ENCODE measurements at regions not wholly inside any gene's neighbourhood (a gene's known extent, or its start where the extent isn't known, plus 50 kb on each side); places are given as distances from the start of the nearest gene placed in this dataset.

DNA sequence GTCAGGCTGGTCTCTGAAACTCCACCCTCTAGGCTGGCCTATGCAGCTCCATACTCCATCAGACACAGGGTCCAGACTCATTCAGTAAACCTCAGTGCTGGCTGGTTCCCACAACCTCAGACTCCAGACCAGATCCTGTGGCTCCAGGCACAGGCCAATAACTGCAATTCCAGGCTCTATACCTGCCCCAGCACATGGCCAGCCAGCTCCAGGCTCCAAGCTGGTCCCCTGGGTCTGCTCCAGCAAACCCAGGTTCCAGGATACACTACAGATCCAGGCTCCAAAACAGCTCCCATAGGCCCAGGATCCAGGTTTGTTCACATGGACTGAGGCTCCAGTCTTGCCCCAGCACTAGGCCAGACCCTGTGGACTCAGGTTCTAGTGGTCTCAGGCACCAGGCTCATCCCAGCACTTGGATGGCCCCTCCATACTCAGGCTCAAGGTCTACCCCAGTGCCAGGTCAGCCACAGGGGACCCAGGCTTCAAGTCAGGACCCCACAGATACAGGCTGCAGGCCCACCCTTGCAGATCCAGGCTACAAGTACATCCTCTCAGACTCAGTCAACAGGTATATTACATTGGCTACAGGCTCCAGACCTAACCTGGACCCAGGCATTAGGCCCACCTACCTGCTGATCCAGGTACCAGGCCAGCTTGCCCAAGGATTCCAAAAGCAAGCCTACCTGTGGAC, 117.6 kb upstream of the TMEM170B start:
- DNase-seq (ENCODE audit: low spot score) (no peak), FAIRE-seq (no peak), ATAC-seq (no peak; the same call in 2 of the 3 replicates)
- Histone ChIP-seq H3K4me1 (ENCODE audit: insufficient read depth, low read length) (peaks cover 74% of the 10 kb centered on the region), H3K4me2 (ENCODE audit: low read depth, low read length) (no peak overlapping the region), H2AFZ (ENCODE audit: low read length) (no peak overlapping the region), H4K20me1 (ENCODE audit: insufficient read depth, low read length) (no peaks in the 10 kb centered on the region), H3K79me2 (ENCODE audit: insufficient read depth, low read length) (no peaks in the 10 kb centered on the region), H3K27me3 (ENCODE audit: control insufficient read depth in 1 of 2, insufficient read depth in 2 of 2, low read length in 2 of 2) (no peaks in the 10 kb centered on the region), H3K9me3 (ENCODE audit: low read length) (no peaks in the 10 kb centered on the region), H3K27ac (ENCODE audit: extremely low read length, insufficient read depth, low read length) (no peak overlapping the region), H3K36me3 (replicated peaks in 1 of 2; ENCODE audit: control insufficient read depth in 1 of 2, insufficient read depth in 2 of 2, low read length in 2 of 2) (no peaks in the 10 kb centered on the region), H3K9ac (ENCODE audit: insufficient read depth, low read depth, low read length) (no peak overlapping the region), H3K4me3 (replicated peaks in 1 of 3; ENCODE audit: insufficient read depth in 1 of 3, low read depth in 2 of 3, low read length in 3 of 3) (no peak overlapping the region)
- in situ Hi-C loops (cut with HindIII; ENCODE audit: extremely low pct_ligation_motif_present, low pct_unique_long_range_greater_than_20kb) (no loop called here), intact Hi-C loops (cut with micrococcal nuclease; ENCODE audit: unreplicated experiment) (no loop called here)
- BruUV-seq (replicated peaks), result no TSS peak
- POLR2A ChIA-PET, result no interaction called here
- CTCF ChIA-PET (ENCODE audit: low intra/inter-chr PET ratio, low total read pairs), result no interaction called here
- TF ChIP-seq ZNF678 (CRISPR knock-in tag; IDR thresholded peaks at IDR 0.05) (no peak), RORA (CRISPR knock-in tag; IDR thresholded peaks at IDR 0.05) (no peak), FOXM1 (CRISPR knock-in tag; IDR thresholded peaks at IDR 0.05) (no peak), ZNF720 (CRISPR knock-in tag; IDR thresholded peaks at IDR 0.05) (no peak), ZFP37 (CRISPR knock-in tag; IDR thresholded peaks at IDR 0.05; ENCODE audit: borderline replicate concordance) (no peak), TCF7L2 (IDR thresholded peaks at IDR 0.05; ENCODE audit: low read depth, low read length) (no peak), POLR2AphosphoS2 (IDR thresholded peaks at IDR 0.05; ENCODE audit: low read depth, low read length) (no peak), TRIM24 (CRISPR knock-in tag; IDR thresholded peaks at IDR 0.05) (no peak), ZNF629 (CRISPR knock-in tag; conservative IDR thresholded peaks at IDR 0.05) (no peak), ZNF274 (CRISPR knock-in tag; IDR thresholded peaks at IDR 0.05) (0 out of 2 replicates have a peak, but pooled peaks have one; percentile 45), YY1 (IDR thresholded peaks at IDR 0.05; ENCODE audit: insufficient read depth, insufficient replicate concordance, low read depth, low read length) (no peak), KAT2B (IDR thresholded peaks at IDR 0.05; ENCODE audit: borderline replicate concordance, low read depth, low read length) (no peak), ZNF224 (CRISPR knock-in tag; IDR thresholded peaks at IDR 0.05) (no peak), ZNF781 (CRISPR knock-in tag; IDR thresholded peaks at IDR 0.05; ENCODE audit: borderline replicate concordance, not compliant biosample characterization) (no peak)
- TF ChIP-seq, protein P1, sequence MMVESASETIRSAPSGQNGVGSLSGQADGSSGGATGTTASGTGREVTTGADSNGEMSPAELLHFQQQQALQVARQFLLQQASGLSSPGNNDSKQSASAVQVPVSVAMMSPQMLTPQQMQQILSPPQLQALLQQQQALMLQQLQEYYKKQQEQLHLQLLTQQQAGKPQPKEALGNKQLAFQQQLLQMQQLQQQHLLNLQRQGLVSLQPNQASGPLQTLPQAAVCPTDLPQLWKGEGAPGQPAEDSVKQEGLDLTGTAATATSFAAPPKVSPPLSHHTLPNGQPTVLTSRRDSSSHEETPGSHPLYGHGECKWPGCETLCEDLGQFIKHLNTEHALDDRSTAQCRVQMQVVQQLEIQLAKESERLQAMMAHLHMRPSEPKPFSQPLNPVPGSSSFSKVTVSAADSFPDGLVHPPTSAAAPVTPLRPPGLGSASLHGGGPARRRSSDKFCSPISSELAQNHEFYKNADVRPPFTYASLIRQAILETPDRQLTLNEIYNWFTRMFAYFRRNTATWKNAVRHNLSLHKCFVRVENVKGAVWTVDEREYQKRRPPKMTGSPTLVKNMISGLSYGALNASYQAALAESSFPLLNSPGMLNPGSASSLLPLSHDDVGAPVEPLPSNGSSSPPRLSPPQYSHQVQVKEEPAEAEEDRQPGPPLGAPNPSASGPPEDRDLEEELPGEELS (CRISPR knock-in tag; IDR thresholded peaks at IDR 0.05), result no peak
- TF ChIP-seq, protein P2, sequence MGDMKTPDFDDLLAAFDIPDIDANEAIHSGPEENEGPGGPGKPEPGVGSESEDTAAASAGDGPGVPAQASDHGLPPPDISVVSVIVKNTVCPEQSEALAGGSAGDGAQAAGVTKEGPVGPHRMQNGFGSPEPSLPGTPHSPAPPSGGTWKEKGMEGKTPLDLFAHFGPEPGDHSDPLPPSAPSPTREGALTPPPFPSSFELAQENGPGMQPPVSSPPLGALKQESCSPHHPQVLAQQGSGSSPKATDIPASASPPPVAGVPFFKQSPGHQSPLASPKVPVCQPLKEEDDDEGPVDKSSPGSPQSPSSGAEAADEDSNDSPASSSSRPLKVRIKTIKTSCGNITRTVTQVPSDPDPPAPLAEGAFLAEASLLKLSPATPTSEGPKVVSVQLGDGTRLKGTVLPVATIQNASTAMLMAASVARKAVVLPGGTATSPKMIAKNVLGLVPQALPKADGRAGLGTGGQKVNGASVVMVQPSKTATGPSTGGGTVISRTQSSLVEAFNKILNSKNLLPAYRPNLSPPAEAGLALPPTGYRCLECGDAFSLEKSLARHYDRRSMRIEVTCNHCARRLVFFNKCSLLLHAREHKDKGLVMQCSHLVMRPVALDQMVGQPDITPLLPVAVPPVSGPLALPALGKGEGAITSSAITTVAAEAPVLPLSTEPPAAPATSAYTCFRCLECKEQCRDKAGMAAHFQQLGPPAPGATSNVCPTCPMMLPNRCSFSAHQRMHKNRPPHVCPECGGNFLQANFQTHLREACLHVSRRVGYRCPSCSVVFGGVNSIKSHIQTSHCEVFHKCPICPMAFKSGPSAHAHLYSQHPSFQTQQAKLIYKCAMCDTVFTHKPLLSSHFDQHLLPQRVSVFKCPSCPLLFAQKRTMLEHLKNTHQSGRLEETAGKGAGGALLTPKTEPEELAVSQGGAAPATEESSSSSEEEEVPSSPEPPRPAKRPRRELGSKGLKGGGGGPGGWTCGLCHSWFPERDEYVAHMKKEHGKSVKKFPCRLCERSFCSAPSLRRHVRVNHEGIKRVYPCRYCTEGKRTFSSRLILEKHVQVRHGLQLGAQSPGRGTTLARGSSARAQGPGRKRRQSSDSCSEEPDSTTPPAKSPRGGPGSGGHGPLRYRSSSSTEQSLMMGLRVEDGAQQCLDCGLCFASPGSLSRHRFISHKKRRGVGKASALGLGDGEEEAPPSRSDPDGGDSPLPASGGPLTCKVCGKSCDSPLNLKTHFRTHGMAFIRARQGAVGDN (CRISPR knock-in tag; IDR thresholded peaks at IDR 0.05), result peak; percentile 68
- TF ChIP-seq, protein P3, sequence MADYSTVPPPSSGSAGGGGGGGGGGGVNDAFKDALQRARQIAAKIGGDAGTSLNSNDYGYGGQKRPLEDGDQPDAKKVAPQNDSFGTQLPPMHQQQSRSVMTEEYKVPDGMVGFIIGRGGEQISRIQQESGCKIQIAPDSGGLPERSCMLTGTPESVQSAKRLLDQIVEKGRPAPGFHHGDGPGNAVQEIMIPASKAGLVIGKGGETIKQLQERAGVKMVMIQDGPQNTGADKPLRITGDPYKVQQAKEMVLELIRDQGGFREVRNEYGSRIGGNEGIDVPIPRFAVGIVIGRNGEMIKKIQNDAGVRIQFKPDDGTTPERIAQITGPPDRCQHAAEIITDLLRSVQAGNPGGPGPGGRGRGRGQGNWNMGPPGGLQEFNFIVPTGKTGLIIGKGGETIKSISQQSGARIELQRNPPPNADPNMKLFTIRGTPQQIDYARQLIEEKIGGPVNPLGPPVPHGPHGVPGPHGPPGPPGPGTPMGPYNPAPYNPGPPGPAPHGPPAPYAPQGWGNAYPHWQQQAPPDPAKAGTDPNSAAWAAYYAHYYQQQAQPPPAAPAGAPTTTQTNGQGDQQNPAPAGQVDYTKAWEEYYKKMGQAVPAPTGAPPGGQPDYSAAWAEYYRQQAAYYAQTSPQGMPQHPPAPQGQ (CRISPR knock-in tag; IDR thresholded peaks at IDR 0.05; ENCODE audit: borderline replicate concordance), result no peak

Measured in HepG2 (cell line).